ENCODE measurements at regions not wholly inside any gene's neighbourhood (a gene's known extent, or its start where the extent isn't known, plus 50 kb on each side); places are given as distances from the start of the nearest gene placed in this dataset.

- TF ChIP-seq YY1 (tag by site-specific recombination; IDR thresholded peaks at IDR 0.05) = no peak
- TF ChIP-seq ZNF549 (tag by site-specific recombination; IDR thresholded peaks at IDR 0.05) = no peak
- TF ChIP-seq ZSCAN23 (tag by site-specific recombination; IDR thresholded peaks at IDR 0.05) = no peak
- TF ChIP-seq ZNF776 (tag by site-specific recombination; IDR thresholded peaks at IDR 0.05; ENCODE audit: borderline replicate concordance) = no peak
- no peak for TF ChIP-seq ZNF239 (tag by site-specific recombination; IDR thresholded peaks at IDR 0.05)
- no peak for TF ChIP-seq ZNF658 (tag by site-specific recombination; IDR thresholded peaks at IDR 0.05)
- no peak for TF ChIP-seq AEBP2 (tag by site-specific recombination; IDR thresholded peaks at IDR 0.05; ENCODE audit: borderline replicate concordance)
Measured at GRCh38 chr22:47460861-47461260, 698.4 kb downstream of the TBC1D22A start.
